Gastroesophageal sphincter (tissue), 4 donors: ENCODE measurements at regions not wholly inside any gene's neighbourhood (a gene's known extent, or its start where the extent isn't known, plus 50 kb on each side); places are given as distances from the start of the nearest gene placed in this dataset.

Experiments used
- ATAC-seq: fragments of 150-250 bp; one replicate; pipeline ENCODE4 v1.9.1; 2016; ENCODE audit warnings: mild to moderate bottlenecking, moderate library complexity
- H3K27ac ChIP-seq, 4 donors: fragments of 200-600 bp; sonication (generic) in 3 of 4; 1 replicate in 3 of 4; 2 replicates in 1 of 4; pipeline ENCODE4 v1.5.1; 2016 to 2019
- H3K27me3 ChIP-seq: fragments of 200-600 bp; sonication (generic); one replicate; pipeline ENCODE4 v1.5.1; 2019
- H3K36me3 ChIP-seq, 2 donors: fragments of 200-600 bp; sonication (generic); one replicate each; pipeline ENCODE4 v1.5.1; 2019; ENCODE audit warnings: control low read depth in 1 of 2
- H3K4me1 ChIP-seq, 3 donors: fragments of 200-600 bp; sonication (generic); 1 replicate in 2 of 3; 2 replicates in 1 of 3; pipeline ENCODE4 v1.5.1; 2016 to 2019; ENCODE audit warnings: control low read depth in 2 of 3
- H3K4me3 ChIP-seq, 2 donors: fragments of 200-600 bp; sonication (generic); one replicate each; pipeline ENCODE4 v1.5.1; 2019; ENCODE audit warnings: mild to moderate bottlenecking in 1 of 2, moderate library complexity in 1 of 2
- H3K9me3 ChIP-seq, 3 donors: fragments of 200-600 bp; sonication (generic); one replicate each; pipeline ENCODE4 v1.5.1; 2017 to 2019; ENCODE audit warnings: control low read depth in 2 of 3
- CTCF ChIP-seq, 4 experiments: fragments of 200-600 bp in 2 of 4; fragments of 450-650 bp in 2 of 4; sonication (generic) in 1 of 4; IDR thresholded peaks; one replicate each; pipeline ENCODE4 v1.5.1; 2017 to 2019; ENCODE audit warnings: antibody characterized with exemption in 4 of 4, mild to moderate bottlenecking in 2 of 4, moderate library complexity in 2 of 4
- EP300 ChIP-seq: sonication (generic); formaldehyde crosslinking; IDR thresholded peaks from one replicate; pipeline ENCODE4 v1.6.1; 2017; ENCODE audit warnings: antibody characterized with exemption, mild to moderate bottlenecking
- POLR2A ChIP-seq, 2 donors: fragments of 450-650 bp; IDR thresholded peaks; one replicate each; pipeline ENCODE4 v1.6.1; 2017; ENCODE audit warnings: antibody characterized with exemption in 2 of 2, mild to moderate bottlenecking in 2 of 2, moderate library complexity in 1 of 2
- POLR2AphosphoS5 ChIP-seq: sonication (generic); formaldehyde crosslinking; IDR thresholded peaks from one replicate; pipeline ENCODE4 v1.6.1; 2017; ENCODE audit warnings: antibody characterized with exemption
- WGBS, 2 donors: methylation state at CpG; one replicate each; pipeline ENCODE4 v1.1.5; 2018; ENCODE audit warnings: low coverage in 1 of 2; 5-methylcytosine and 5-hydroxymethylcytosine counted together

GRCh38 chr10:30731963-30732362, 102.4 kb upstream of the LYZL2 start:
- H3K27ac ChIP-seq: no peak overlapping the region
- 93 to 100% methylated on average over 3 to 4 of the region's 5 CpGs for WGBS, 2 donors
- H3K27me3 ChIP-seq: no peaks in the 10 kb centered on the region
- peaks cover 0 to 12% (median 5%) of the 10 kb centered on the region in 3 donors for H3K4me1 ChIP-seq
- no peaks in the 10 kb centered on the region for H3K36me3 ChIP-seq
- no peak overlapping the region for H3K4me3 ChIP-seq
- no peaks in the 10 kb centered on the region for H3K9me3 ChIP-seq
- TF ChIP-seq POLR2AphosphoS5 (no peak), CTCF (IDR thresholded peaks at IDR 0.05) (no peak), POLR2A (IDR thresholded peaks at IDR 0.05) (no peak), EP300 (no peak)
- no peak for ATAC-seq

- Histone ChIP-seq H3K27ac (no peak overlapping the region), H3K9me3 (no peaks in the 10 kb centered on the region), H3K27me3 (no peaks in the 10 kb centered on the region), H3K4me3 (no peak overlapping the region), H3K4me1 (peaks cover 0 to 4% (median 0%) of the 10 kb centered on the region in 3 donors), H3K36me3 (no peaks in the 10 kb centered on the region)
- TF ChIP-seq CTCF (IDR thresholded peaks at IDR 0.05): no peak
- no peak for TF ChIP-seq POLR2A (IDR thresholded peaks at IDR 0.05)
- TF ChIP-seq EP300: no peak
- TF ChIP-seq POLR2AphosphoS5: no peak
- no peak for ATAC-seq
- WGBS, 2 donors: 47 to 59% methylated on average over 2 of the region's 2 CpGs
Measured at GRCh38 chr10:30730306-30730705, 100.8 kb upstream of the LYZL2 start.

GRCh38 chr10:30728766-30729165, 99.2 kb upstream of the LYZL2 start:
- H3K27ac ChIP-seq: no peak overlapping the region
- no peaks in the 10 kb centered on the region for H3K9me3 ChIP-seq
- H3K4me1 ChIP-seq: peaks cover 0 to 4% (median 0%) of the 10 kb centered on the region in 3 donors
- ATAC-seq: no peak
- WGBS, 2 donors: 87 to 90% methylated on average over 3 to 4 of the region's 4 CpGs
- no peak overlapping the region for H3K4me3 ChIP-seq
- TF ChIP-seq CTCF (IDR thresholded peaks at IDR 0.05) (no peak), EP300 (no peak), POLR2A (IDR thresholded peaks at IDR 0.05) (no peak), POLR2AphosphoS5 (no peak)
- H3K27me3 ChIP-seq: no peaks in the 10 kb centered on the region
- no peaks in the 10 kb centered on the region for H3K36me3 ChIP-seq

- TF ChIP-seq POLR2A (IDR thresholded peaks at IDR 0.05): no peak
- no peak for TF ChIP-seq EP300
- no peak for TF ChIP-seq CTCF (IDR thresholded peaks at IDR 0.05)
- TF ChIP-seq POLR2AphosphoS5: no peak
- no peaks in the 10 kb centered on the region for H3K27me3 ChIP-seq
- no peak overlapping the region for H3K27ac ChIP-seq
- H3K9me3 ChIP-seq: no peaks in the 10 kb centered on the region
- no peak for ATAC-seq
- peaks cover 0 to 4% (median 0%) of the 10 kb centered on the region in 3 donors for H3K4me1 ChIP-seq
- 89 to 90% methylated on average over 3 of the region's 5 CpGs for WGBS, 2 donors
- no peak overlapping the region for H3K4me3 ChIP-seq
- no peaks in the 10 kb centered on the region for H3K36me3 ChIP-seq
Measured at GRCh38 chr10:30728127-30728526, 98.6 kb upstream of the LYZL2 start.

GRCh38 chr10:30727524-30727923, 98.0 kb upstream of the LYZL2 start:
- H3K4me3 ChIP-seq: no peak overlapping the region
- no peak for ATAC-seq
- WGBS, 2 donors: 60% methylated on average over 2 of the region's 2 CpGs; no CpG with 5 or more reads in 1 of the 2 donors
- no peak for TF ChIP-seq POLR2A (IDR thresholded peaks at IDR 0.05)
- TF ChIP-seq EP300: no peak
- no peak for TF ChIP-seq CTCF (IDR thresholded peaks at IDR 0.05)
- H3K4me1 ChIP-seq: peaks cover 0 to 4% (median 0%) of the 10 kb centered on the region in 3 donors
- H3K9me3 ChIP-seq: no peaks in the 10 kb centered on the region
- no peaks in the 10 kb centered on the region for H3K27me3 ChIP-seq
- no peaks in the 10 kb centered on the region for H3K36me3 ChIP-seq
- no peak overlapping the region for H3K27ac ChIP-seq
